ENCODE measurements at regions not wholly inside any gene's neighbourhood (a gene's known extent, or its start where the extent isn't known, plus 50 kb on each side); places are given as distances from the start of the nearest gene placed in this dataset.

- DNase-seq (ENCODE audit: low read depth in 1 of 2, low spot score in 1 of 2): no peak
- H3K4me3 ChIP-seq (replicated peaks; ENCODE audit: insufficient read depth, low read length): no peak overlapping the region
- TF ChIP-seq, protein P1, sequence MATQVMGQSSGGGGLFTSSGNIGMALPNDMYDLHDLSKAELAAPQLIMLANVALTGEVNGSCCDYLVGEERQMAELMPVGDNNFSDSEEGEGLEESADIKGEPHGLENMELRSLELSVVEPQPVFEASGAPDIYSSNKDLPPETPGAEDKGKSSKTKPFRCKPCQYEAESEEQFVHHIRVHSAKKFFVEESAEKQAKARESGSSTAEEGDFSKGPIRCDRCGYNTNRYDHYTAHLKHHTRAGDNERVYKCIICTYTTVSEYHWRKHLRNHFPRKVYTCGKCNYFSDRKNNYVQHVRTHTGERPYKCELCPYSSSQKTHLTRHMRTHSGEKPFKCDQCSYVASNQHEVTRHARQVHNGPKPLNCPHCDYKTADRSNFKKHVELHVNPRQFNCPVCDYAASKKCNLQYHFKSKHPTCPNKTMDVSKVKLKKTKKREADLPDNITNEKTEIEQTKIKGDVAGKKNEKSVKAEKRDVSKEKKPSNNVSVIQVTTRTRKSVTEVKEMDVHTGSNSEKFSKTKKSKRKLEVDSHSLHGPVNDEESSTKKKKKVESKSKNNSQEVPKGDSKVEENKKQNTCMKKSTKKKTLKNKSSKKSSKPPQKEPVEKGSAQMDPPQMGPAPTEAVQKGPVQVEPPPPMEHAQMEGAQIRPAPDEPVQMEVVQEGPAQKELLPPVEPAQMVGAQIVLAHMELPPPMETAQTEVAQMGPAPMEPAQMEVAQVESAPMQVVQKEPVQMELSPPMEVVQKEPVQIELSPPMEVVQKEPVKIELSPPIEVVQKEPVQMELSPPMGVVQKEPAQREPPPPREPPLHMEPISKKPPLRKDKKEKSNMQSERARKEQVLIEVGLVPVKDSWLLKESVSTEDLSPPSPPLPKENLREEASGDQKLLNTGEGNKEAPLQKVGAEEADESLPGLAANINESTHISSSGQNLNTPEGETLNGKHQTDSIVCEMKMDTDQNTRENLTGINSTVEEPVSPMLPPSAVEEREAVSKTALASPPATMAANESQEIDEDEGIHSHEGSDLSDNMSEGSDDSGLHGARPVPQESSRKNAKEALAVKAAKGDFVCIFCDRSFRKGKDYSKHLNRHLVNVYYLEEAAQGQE (IDR thresholded peaks at IDR 0.05; ENCODE audit: insufficient replicate concordance, low read depth): no peak
- TF ChIP-seq SPI1 (IDR thresholded peaks at IDR 0.05; ENCODE audit: borderline replicate concordance, low read depth): no peak
- no peak for TF ChIP-seq POLR2AphosphoS5 (IDR thresholded peaks at IDR 0.05; ENCODE audit: low read depth)
- no peak for TF ChIP-seq GABPA (IDR thresholded peaks at IDR 0.05; ENCODE audit: low read depth)
- TF ChIP-seq CTCF (IDR thresholded peaks at IDR 0.05; ENCODE audit: insufficient read depth, low read length): no peak
- H3K27ac ChIP-seq (replicated peaks): no peak overlapping the region
- H3K27me3 ChIP-seq (ENCODE audit: insufficient read depth, poor library complexity, severe bottlenecking): no peaks in the 10 kb centered on the region
Measured at GRCh38 chr2:147553775-147554271, 291.0 kb upstream of the ACVR2A start.

GRCh38 chr2:147550995-147551731, 293.7 kb upstream of the ACVR2A start:
- H3K4me3 ChIP-seq (replicated peaks; ENCODE audit: insufficient read depth, low read length): no peak overlapping the region
- no peaks in the 10 kb centered on the region for H3K27me3 ChIP-seq (ENCODE audit: insufficient read depth, poor library complexity, severe bottlenecking)
- H3K27ac ChIP-seq (replicated peaks): no peak overlapping the region
- no peak for DNase-seq (ENCODE audit: low read depth in 1 of 2, low spot score in 1 of 2)
- TF ChIP-seq SPI1 (IDR thresholded peaks at IDR 0.05; ENCODE audit: borderline replicate concordance, low read depth) (no peak), POLR2AphosphoS5 (IDR thresholded peaks at IDR 0.05; ENCODE audit: low read depth) (no peak), GABPA (IDR thresholded peaks at IDR 0.05; ENCODE audit: low read depth) (no peak), CTCF (IDR thresholded peaks at IDR 0.05; ENCODE audit: insufficient read depth, low read length) (no peak)
- TF ChIP-seq, protein P1 (IDR thresholded peaks at IDR 0.05; ENCODE audit: insufficient replicate concordance, low read depth): no peak

DNA sequence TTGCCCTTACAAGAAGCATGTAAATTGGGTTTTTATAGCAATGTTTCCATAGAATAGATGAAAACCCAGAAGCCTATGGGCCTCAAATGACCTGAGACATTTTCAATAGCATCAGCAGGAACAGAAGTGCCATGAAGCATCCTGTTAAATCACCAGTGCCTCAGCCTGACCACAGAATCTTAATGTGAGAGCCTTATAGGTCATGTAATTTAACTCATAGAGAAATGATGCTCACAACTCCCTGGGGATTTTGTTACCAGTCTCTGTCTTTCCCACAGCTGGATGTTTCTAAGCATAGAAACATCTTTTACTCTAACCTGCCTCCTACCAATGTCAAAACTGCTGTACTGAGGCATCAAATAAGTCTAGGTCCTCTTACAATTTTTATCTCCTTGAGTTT, 295.8 kb upstream of the ACVR2A start:
- H3K4me3 ChIP-seq (replicated peaks; ENCODE audit: insufficient read depth, low read length): no peak overlapping the region

More for the DNA sequence above, 295.8 kb upstream of the ACVR2A start:
- TF ChIP-seq, protein P1 (IDR thresholded peaks at IDR 0.05; ENCODE audit: insufficient replicate concordance, low read depth): no peak
- TF ChIP-seq SPI1 (IDR thresholded peaks at IDR 0.05; ENCODE audit: borderline replicate concordance, low read depth): no peak
- TF ChIP-seq POLR2AphosphoS5 (IDR thresholded peaks at IDR 0.05; ENCODE audit: low read depth): no peak
- TF ChIP-seq CTCF (IDR thresholded peaks at IDR 0.05; ENCODE audit: insufficient read depth, low read length): no peak
- TF ChIP-seq GABPA (IDR thresholded peaks at IDR 0.05; ENCODE audit: low read depth): no peak
- DNase-seq (ENCODE audit: low read depth in 1 of 2, low spot score in 1 of 2): no peak
- H3K27ac ChIP-seq (replicated peaks): no peak overlapping the region
- H3K27me3 ChIP-seq (ENCODE audit: insufficient read depth, poor library complexity, severe bottlenecking): no peaks in the 10 kb centered on the region

All from HL-60 (cell line).